ENCODE measurements at regions not wholly inside any gene's neighbourhood (a gene's known extent, or its start where the extent isn't known, plus 50 kb on each side); places are given as distances from the start of the nearest gene placed in this dataset.

DNA sequence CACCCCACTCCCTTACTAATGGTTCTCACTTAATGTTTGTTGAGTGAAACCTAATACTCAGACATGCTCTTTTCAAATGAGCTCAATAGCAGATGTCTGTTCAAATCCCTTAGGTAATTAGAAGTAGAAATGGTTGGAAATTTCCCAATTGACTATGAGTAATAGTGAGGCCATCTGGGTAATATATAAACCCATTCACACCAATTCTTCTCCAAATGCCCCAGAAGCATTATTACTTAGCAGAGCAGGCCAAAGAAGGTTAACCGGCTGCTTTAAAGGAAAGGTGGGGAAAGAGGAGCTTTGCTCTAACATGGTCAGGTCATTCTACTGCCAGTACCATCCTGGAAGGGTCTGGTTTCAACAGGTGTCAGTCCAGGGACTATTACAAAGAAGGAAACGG lies 119.5 kb upstream of the MTAP start:
- DNase-seq = no peak
- TF ChIP-seq POLR2A (IDR thresholded peaks at IDR 0.05) = no peak
- TF ChIP-seq, protein P1, sequence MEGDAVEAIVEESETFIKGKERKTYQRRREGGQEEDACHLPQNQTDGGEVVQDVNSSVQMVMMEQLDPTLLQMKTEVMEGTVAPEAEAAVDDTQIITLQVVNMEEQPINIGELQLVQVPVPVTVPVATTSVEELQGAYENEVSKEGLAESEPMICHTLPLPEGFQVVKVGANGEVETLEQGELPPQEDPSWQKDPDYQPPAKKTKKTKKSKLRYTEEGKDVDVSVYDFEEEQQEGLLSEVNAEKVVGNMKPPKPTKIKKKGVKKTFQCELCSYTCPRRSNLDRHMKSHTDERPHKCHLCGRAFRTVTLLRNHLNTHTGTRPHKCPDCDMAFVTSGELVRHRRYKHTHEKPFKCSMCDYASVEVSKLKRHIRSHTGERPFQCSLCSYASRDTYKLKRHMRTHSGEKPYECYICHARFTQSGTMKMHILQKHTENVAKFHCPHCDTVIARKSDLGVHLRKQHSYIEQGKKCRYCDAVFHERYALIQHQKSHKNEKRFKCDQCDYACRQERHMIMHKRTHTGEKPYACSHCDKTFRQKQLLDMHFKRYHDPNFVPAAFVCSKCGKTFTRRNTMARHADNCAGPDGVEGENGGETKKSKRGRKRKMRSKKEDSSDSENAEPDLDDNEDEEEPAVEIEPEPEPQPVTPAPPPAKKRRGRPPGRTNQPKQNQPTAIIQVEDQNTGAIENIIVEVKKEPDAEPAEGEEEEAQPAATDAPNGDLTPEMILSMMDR (IDR thresholded peaks at IDR 0.05) = no peak
- H3K27me3 ChIP-seq = no peaks in the 10 kb centered on the region
- no peaks in the 10 kb centered on the region for H3K36me3 ChIP-seq
- no peak overlapping the region for H3K27ac ChIP-seq
- intact Hi-C loops (cut with DNase I; ENCODE audit: low total_unique reads) = no loop called here
- H3K4me1 ChIP-seq = no peaks in the 10 kb centered on the region
- H3K9me3 ChIP-seq = no peaks in the 10 kb centered on the region
- no peak overlapping the region for H3K4me3 ChIP-seq

DNA sequence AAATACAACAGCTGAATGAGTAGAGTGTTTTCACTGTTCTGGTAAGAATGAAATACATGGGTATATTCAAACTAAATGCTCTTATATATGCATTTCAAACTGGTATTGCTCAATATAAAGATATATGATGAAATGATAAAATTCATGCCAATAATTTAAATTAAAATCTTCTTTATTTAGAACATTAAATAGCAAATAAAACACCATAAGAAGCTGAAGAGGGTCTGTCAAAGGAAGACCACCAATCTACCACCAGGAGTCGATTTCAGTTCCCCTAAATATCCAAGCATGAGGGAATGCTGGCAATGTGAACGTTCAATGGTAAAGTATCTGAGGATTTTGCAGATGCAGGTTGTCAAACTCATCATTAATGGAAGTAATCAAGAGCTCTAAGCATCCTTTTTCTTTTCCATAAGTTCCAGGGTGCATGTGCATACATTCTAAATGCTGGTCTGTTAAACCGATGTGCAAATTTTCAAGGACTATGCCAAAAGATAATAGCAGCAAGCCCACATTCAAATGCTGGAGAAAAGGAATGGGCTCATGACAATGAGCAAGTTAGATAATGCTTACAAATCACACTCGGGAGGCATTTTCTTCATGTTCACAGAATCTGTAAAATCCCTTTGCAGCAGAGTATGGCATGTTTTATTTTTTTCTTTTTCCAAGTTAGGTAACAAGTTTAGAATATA lies 118.8 kb upstream of the MTAP start:
- Histone ChIP-seq H3K27ac (no peak overlapping the region), H3K4me3 (no peak overlapping the region), H3K36me3 (no peaks in the 10 kb centered on the region), H3K27me3 (no peaks in the 10 kb centered on the region), H3K4me1 (no peaks in the 10 kb centered on the region), H3K9me3 (no peaks in the 10 kb centered on the region)
- intact Hi-C loops (cut with DNase I; ENCODE audit: low total_unique reads) = no loop called here
- no peak for DNase-seq
- TF ChIP-seq POLR2A (IDR thresholded peaks at IDR 0.05) = no peak
- TF ChIP-seq, protein P1 (IDR thresholded peaks at IDR 0.05) = no peak

DNA sequence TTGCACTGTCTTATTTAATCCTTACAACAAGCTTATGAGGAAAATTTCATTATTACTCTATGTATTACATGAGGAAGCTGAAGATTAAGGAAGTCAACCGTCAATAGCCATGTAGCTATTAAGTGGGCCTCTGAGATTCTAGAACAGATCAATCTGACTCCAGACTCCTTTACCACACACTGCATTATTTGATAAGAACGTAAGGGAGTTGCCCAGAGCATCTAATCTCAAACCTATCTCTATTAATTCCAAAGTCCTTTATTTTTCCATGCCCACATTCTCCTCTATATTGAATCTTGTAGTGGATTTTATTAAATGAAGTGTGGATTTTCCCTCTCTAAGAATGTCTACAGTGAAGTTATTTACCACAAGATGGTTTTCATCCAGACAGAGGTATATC lies 118.2 kb upstream of the MTAP start:
- no peaks in the 10 kb centered on the region for H3K9me3 ChIP-seq
- no peak for DNase-seq
- intact Hi-C loops (cut with DNase I; ENCODE audit: low total_unique reads) = no loop called here
- no peaks in the 10 kb centered on the region for H3K27me3 ChIP-seq
- H3K4me3 ChIP-seq = no peak overlapping the region
- no peak overlapping the region for H3K27ac ChIP-seq
- no peak for TF ChIP-seq POLR2A (IDR thresholded peaks at IDR 0.05)
- TF ChIP-seq, protein P1 (IDR thresholded peaks at IDR 0.05) = no peak
- H3K36me3 ChIP-seq = no peaks in the 10 kb centered on the region
- H3K4me1 ChIP-seq = no peaks in the 10 kb centered on the region

DNA sequence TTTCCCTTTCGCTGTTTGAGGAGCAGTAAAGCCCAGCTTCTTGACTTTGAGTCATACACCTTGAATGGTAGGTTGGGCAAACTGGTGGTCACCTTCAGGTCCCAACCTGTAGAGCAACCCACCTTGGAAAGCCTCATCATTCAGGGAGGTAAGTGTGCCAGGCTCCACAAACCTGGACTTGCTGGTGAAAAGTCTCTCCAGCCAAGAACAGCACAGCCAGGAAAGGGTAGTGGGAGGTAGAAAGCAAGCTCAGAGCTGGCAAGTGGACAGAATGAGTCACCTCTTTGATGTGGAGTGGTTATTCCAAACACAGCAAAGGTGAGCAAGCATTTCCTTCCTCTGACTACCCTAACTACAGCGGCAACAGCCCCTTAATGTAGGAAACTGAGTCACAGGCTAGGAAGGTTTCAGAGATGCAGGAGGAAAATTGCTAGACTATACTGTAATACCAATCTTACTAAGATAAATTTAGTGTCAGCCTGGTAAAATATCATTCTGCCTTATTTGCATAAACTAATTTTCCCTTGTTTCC lies 117.5 kb upstream of the MTAP start:
- H3K4me3 ChIP-seq = no peak overlapping the region
- H3K27ac ChIP-seq = no peak overlapping the region
- DNase-seq = no peak
- no peak for TF ChIP-seq POLR2A (IDR thresholded peaks at IDR 0.05)
- TF ChIP-seq, protein P1 (IDR thresholded peaks at IDR 0.05) = no peak
- H3K27me3 ChIP-seq = no peaks in the 10 kb centered on the region
- intact Hi-C loops (cut with DNase I; ENCODE audit: low total_unique reads) = no loop called here
- no peaks in the 10 kb centered on the region for H3K9me3 ChIP-seq
- H3K36me3 ChIP-seq = no peaks in the 10 kb centered on the region
- H3K4me1 ChIP-seq = no peaks in the 10 kb centered on the region

DNA sequence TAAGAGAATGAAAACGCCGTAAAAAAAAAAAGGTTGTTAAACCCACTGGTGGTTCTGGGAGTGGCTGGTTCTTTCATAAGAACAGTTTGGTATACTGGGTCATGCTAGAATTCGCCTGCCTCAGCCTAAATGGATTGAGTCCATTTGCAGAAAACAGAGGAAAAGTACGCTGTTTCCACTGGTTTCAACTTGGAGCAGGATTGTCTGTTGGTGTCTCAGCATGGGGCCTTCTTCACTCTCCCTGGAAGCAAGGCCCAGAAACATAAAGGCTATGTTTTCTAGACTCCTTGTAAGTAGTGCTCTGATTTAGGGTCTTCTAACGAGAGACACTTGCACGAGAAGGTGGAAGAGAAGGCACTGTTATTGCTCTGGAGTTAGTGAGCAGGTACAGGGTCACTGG lies 116.9 kb upstream of the MTAP start:
- no peak for DNase-seq
- H3K27ac ChIP-seq = no peak overlapping the region
- no peaks in the 10 kb centered on the region for H3K27me3 ChIP-seq
- H3K4me1 ChIP-seq = no peaks in the 10 kb centered on the region
- no peak overlapping the region for H3K4me3 ChIP-seq
- H3K36me3 ChIP-seq = no peaks in the 10 kb centered on the region
- H3K9me3 ChIP-seq = no peaks in the 10 kb centered on the region
- TF ChIP-seq, protein P1 (IDR thresholded peaks at IDR 0.05) = no peak
- no peak for TF ChIP-seq POLR2A (IDR thresholded peaks at IDR 0.05)
- intact Hi-C loops (cut with DNase I; ENCODE audit: low total_unique reads) = no loop called here

Data from uterus (tissue), 3 donors.